ENCODE measurements at regions not wholly inside any gene's neighbourhood (a gene's known extent, or its start where the extent isn't known, plus 50 kb on each side); places are given as distances from the start of the nearest gene placed in this dataset.

- TF ChIP-seq MAX (IDR thresholded peaks at IDR 0.05) (no peak), CTCF (IDR thresholded peaks at IDR 0.05 in 2 of 3, conservative IDR thresholded peaks at IDR 0.05 in 1 of 3; ENCODE audit: borderline replicate concordance in 1 of 3, insufficient read depth in 1 of 3, low read depth in 2 of 3, low read length in 2 of 3) (no peak), POLR2A (IDR thresholded peaks at IDR 0.05; ENCODE audit: borderline replicate concordance, extremely low read depth, insufficient read depth, insufficient read length) (no peak), CEBPB (IDR thresholded peaks at IDR 0.05; ENCODE audit: low read depth) (no peak)
Observed at GRCh38 chr16:66013486-66013885, 353.0 kb upstream of the CDH5 start.
